NT2/D1 (cell line): ENCODE measurements at regions not wholly inside any gene's neighbourhood (a gene's known extent, or its start where the extent isn't known, plus 50 kb on each side); places are given as distances from the start of the nearest gene placed in this dataset.

Source experiments
- SUZ12 ChIP-seq: IDR thresholded peaks from 2 replicates; pipeline ENCODE4 v1.6.1; 2011; ENCODE audit not compliant: insufficient read length, insufficient read depth; ENCODE audit errors: extremely low read depth
- ZNF274 ChIP-seq: IDR thresholded peaks from 2 replicates; pipeline ENCODE4 v1.6.1; 2011; ENCODE audit warnings: mild to moderate bottlenecking, low read depth, low read length

DNA sequence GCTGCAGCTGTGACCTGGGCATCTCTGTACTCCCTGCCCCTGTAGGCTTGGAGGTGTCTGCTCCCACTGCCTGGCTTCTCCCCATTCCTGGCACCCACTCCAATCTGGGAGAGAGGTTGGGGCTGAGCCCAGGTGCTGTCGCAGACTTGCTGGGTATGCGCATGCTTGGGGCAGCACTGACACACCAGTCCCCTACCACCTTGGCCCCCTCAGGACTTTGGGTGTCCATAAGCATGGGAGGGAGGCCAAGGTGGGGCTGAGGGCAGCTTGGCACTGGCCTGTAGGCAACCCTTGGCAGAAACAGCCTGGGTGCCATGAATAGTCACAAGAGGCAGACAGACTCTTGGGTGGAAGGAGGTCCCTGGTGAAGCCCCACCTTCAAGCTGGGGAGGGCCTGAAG lies 136.8 kb downstream of the QPCT start:
- TF ChIP-seq SUZ12 (no peak), ZNF274 (no peak)
